BLaER1 treated with 17β-estradiol and CSF1 and Interleukin-3, amounts not matched to agents 10 nM and 100 nM (cell line): ENCODE measurements at regions not wholly inside any gene's neighbourhood (a gene's known extent, or its start where the extent isn't known, plus 50 kb on each side); places are given as distances from the start of the nearest gene placed in this dataset.
"Not testable (repeated sequence)": the region's sequence is repeated elsewhere in the genome, so short reads cannot be mapped to it uniquely, and the experiment has no call there.

Experiments used
- H3K27ac ChIP-seq, 11 experiments: shearing (Covaris generic); formaldehyde crosslinking; 2 replicates each; pipeline ENCODE4 v1.8.1; 2022
- H3K27me3 ChIP-seq, 11 experiments: shearing (Covaris generic); formaldehyde crosslinking; 2 replicates each; pipeline ENCODE4 v1.8.1; 2022
- H3K36me3 ChIP-seq, 11 experiments: shearing (Covaris generic); formaldehyde crosslinking; 2 replicates each; pipeline ENCODE4 v1.8.1; 2022
- H3K4me1 ChIP-seq, 10 experiments: shearing (Covaris generic); formaldehyde crosslinking; 2 replicates each; pipeline ENCODE4 v1.8.1; 2022
- H3K4me2 ChIP-seq, 11 experiments: shearing (Covaris generic); formaldehyde crosslinking; 2 replicates each; pipeline ENCODE4 v1.8.1; 2022
- H3K4me3 ChIP-seq, 10 experiments: shearing (Covaris generic); formaldehyde crosslinking; 2 replicates each; pipeline ENCODE4 v1.8.1; 2022
- H3K9ac ChIP-seq, 11 experiments: shearing (Covaris generic); formaldehyde crosslinking; 2 replicates each; pipeline ENCODE4 v1.8.1; 2022
- H3K9me3 ChIP-seq, 11 experiments: shearing (Covaris generic); formaldehyde crosslinking; replicated peaks in 1 of 11; 2 replicates each; pipeline ENCODE4 v1.8.1; 2022
- H4K20me1 ChIP-seq, 11 experiments: shearing (Covaris generic); formaldehyde crosslinking; 2 replicates each; pipeline ENCODE4 v1.8.1; 2022
- Cebpa-rat ChIP-seq, 11 experiments: shearing (Covaris generic); IDR thresholded peaks; 2 replicates each; pipeline ENCODE4 v1.8.1; 2022

DNA sequence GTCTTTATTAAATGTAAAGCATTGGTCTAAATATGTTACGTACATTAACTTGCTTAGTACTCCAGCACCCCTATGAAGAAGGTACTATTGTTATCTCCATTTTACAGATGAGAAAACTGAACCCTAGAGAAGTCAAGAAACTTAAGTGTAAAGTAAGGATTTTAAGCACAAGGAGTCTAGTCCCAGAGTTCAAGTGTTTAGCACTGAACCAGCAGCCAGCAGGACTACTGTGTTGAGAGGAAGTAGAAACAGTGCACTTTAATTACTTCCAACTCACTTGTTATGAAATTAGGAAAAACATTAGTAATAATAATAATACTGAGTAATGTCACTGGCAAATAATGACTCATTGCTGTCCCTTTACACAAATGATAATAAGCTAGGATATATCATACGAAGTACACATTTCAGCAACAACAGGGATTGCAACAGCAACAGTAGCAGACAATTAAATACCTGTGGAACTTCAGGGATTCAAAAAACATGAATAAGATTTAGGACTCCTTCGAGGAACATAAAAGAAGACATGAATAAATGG lies 548.1 kb upstream of the HS3ST1 start:
- Histone ChIP-seq H3K27ac (no peak overlapping the region), H3K4me1 (no peaks in the 10 kb centered on the region), H3K9me3 (no peaks in the 10 kb centered on the region), H3K36me3 (no peaks in the 10 kb centered on the region), H3K9ac (no peak overlapping the region), H3K4me3 (no peak overlapping the region), H3K27me3 (no peaks in the 10 kb centered on the region), H3K4me2 (no peak overlapping the region), H4K20me1 (no peaks in the 10 kb centered on the region)
- no peak for TF ChIP-seq Cebpa-rat (IDR thresholded peaks at IDR 0.05)

DNA sequence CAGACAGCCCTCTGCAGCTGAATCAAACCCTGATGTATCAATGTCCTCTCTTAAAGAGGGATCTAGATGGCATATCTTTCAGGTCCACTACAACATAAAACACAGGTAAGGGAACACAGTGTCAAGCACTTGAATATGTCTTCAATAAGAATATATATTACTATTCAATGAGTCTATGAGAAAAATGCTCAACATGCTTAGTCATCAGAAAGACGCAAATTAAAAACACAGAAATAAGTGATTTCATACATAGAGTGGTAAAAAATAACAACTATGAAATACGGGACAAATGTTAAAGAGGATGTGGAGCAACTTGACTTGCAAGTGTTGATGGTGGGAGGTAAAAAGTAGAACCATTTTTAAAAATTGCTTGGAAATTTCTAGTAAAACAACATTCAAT lies 544.6 kb upstream of the HS3ST1 start:
- H4K20me1 ChIP-seq, result no peaks in the 10 kb centered on the region
- no peak overlapping the region for H3K4me3 ChIP-seq
- H3K27ac ChIP-seq, result no peak overlapping the region
- H3K27me3 ChIP-seq, result no peaks in the 10 kb centered on the region
- TF ChIP-seq Cebpa-rat (IDR thresholded peaks at IDR 0.05), result no peak
- no peaks in the 10 kb centered on the region for H3K36me3 ChIP-seq
- H3K9ac ChIP-seq, result no peak overlapping the region
- no peak overlapping the region for H3K4me2 ChIP-seq
- H3K4me1 ChIP-seq, result no peaks in the 10 kb centered on the region
- H3K9me3 ChIP-seq, result no peaks in the 10 kb centered on the region

DNA sequence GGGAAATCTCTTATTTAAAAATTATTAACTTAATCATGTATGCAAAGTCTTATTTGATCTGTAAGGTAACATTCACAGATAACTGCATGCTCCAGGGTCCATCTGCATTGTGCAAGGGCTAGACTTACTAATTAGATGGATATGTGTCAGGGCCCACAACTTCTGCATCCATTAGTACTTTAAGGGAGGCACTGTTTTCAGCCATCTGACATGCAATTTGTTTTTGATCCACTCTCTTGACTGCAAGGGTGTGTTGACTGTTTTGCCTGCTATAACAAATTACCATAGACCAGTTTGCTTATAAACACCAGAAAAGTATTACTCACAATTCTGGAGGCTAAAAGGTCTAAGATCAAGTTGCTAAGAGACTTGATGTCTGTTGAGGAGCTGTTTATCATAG lies 542.1 kb upstream of the HS3ST1 start:
- Histone ChIP-seq H4K20me1 (no peaks in the 10 kb centered on the region), H3K9me3 (no peaks in the 10 kb centered on the region), H3K4me1 (no peaks in the 10 kb centered on the region), H3K27ac (no peak overlapping the region), H3K9ac (no peak overlapping the region), H3K27me3 (no peaks in the 10 kb centered on the region), H3K4me3 (no peak overlapping the region), H3K4me2 (no peak overlapping the region), H3K36me3 (no peaks in the 10 kb centered on the region)
- TF ChIP-seq Cebpa-rat (IDR thresholded peaks at IDR 0.05), result no peak

DNA sequence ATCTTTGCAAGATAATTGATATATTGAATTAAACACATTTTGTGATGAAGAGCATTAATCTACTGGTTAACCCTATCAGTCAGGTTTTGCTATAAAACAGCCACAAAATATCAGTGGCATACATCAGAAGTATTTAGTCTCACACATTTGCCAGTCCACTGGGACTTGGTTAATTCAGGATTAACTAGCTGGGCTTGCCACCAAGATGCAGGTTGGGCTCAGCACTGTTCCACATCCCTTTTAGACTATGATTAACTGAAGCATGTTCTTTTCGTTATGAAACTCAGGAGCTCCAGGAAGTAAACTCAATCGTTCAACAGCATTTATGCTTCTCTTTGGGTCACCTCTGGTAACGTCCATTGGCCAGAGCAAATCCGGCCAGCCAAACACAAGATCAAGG lies 538.1 kb upstream of the HS3ST1 start:
- Histone ChIP-seq H3K9ac (no peak overlapping the region), H3K27ac (no peak overlapping the region), H3K4me1 (no peaks in the 10 kb centered on the region), H3K9me3 (no peaks in the 10 kb centered on the region), H3K4me2 (no peak overlapping the region), H3K36me3 (no peaks in the 10 kb centered on the region), H3K27me3 (no peaks in the 10 kb centered on the region), H3K4me3 (no peak overlapping the region), H4K20me1 (no peaks in the 10 kb centered on the region)
- no peak for TF ChIP-seq Cebpa-rat (IDR thresholded peaks at IDR 0.05)

DNA sequence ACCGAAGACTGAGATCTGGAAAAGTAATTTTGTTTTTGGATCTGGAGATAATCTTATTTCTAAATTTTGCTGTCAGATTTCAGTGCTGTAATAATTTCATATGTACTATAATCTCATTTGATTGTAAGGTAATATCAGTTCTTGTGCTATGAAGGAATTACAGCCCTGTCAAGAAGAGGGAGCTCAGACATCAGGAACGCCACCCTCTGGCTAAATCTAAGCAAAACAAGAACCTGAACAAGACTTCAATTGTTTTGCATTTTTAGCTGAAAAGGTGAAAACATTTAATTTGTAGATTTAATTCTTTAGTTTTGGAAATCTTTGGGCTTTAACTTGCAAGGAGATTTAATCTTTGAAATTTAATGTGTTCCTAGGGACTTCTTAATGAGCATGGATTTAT lies 525.4 kb upstream of the HS3ST1 start:
- H3K4me2 ChIP-seq, result no peak overlapping the region
- H4K20me1 ChIP-seq, result no peaks in the 10 kb centered on the region
- H3K9me3 ChIP-seq, result no peaks in the 10 kb centered on the region
- H3K27ac ChIP-seq, result no peak overlapping the region
- no peaks in the 10 kb centered on the region for H3K4me1 ChIP-seq
- no peaks in the 10 kb centered on the region for H3K36me3 ChIP-seq
- H3K9ac ChIP-seq, result no peak overlapping the region
- no peaks in the 10 kb centered on the region for H3K27me3 ChIP-seq
- no peak overlapping the region for H3K4me3 ChIP-seq
- TF ChIP-seq Cebpa-rat (IDR thresholded peaks at IDR 0.05), result no peak

DNA sequence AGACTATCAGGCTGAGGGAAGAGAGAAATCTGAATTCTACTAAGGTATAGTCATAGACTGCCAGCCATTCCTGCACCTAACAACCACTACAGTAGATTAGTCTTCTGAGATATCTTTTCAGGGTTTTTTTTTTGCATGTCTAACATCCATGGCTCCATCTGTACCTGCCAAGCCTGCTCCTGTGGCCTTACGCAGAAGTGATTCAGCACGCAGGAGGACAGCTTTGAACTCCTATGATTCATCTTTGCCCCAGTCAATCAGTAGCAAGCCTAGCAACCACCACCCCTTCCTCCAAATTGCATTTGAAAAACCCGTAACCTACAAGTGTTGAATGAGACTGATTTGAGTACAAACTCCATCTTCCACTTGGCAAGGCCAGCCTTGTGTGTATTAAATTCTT lies 520.7 kb upstream of the HS3ST1 start:
- no peak for TF ChIP-seq Cebpa-rat (IDR thresholded peaks at IDR 0.05)
- Histone ChIP-seq H4K20me1 (no peaks in the 10 kb centered on the region), H3K9ac (no peak overlapping the region), H3K9me3 (no peaks in the 10 kb centered on the region), H3K36me3 (no peaks in the 10 kb centered on the region), H3K27ac (no peak overlapping the region), H3K27me3 (no peaks in the 10 kb centered on the region), H3K4me2 (no peak overlapping the region), H3K4me1 (no peaks in the 10 kb centered on the region), H3K4me3 (no peak overlapping the region)

DNA sequence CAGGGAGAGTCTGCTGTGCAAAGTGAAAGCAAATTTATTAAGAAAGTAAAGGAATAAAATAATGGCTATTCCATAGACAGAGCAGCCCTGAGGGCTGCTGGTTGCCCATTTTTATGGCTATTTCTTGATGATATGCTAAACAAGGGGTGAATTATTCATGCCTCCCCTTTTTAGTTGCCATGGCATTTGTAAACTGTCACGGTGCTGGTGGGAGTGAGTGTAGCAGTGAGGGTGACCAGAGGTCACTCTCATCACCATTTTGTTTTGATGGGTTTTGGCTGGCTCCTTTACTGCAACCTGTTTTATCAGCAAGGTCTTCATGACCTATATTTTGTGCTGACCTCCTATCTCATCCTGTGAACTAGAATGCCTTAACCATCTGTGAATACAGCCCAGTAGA lies 518.9 kb upstream of the HS3ST1 start:
- not testable (repeated sequence) for H3K27me3 ChIP-seq, H3K27ac ChIP-seq, H3K36me3 ChIP-seq, H3K4me1 ChIP-seq, H3K9me3 ChIP-seq, H3K9ac ChIP-seq, H4K20me1 ChIP-seq, H3K4me3 ChIP-seq, H3K4me2 ChIP-seq

DNA sequence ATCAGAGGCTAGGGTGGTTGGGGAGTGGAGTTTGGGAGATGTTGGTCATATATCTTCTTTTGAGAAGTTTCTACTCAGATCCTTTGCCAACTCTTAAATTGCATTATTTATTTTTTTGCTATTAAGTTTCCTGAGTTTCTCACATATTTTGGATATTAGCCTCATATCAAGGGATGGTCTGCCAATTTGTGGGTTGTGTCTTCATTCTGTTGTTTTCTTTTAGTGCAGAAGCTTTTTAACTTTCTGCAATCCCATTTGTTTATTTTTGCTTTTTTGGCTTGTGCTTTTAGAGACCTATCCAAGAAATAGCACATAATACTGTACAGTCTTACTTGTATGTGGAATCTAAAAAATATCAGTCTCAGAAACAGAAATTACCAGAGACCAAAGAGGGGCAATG lies 509.2 kb upstream of the HS3ST1 start:
- H3K36me3 ChIP-seq, result no peaks in the 10 kb centered on the region
- H3K4me1 ChIP-seq, result no peaks in the 10 kb centered on the region
- no peak overlapping the region for H3K9ac ChIP-seq
- H3K27me3 ChIP-seq, result no peaks in the 10 kb centered on the region
- TF ChIP-seq Cebpa-rat (IDR thresholded peaks at IDR 0.05), result no peak
- H4K20me1 ChIP-seq, result no peaks in the 10 kb centered on the region
- H3K9me3 ChIP-seq, result no peaks in the 10 kb centered on the region
- H3K27ac ChIP-seq, result no peak overlapping the region
- no peak overlapping the region for H3K4me2 ChIP-seq
- H3K4me3 ChIP-seq, result no peak overlapping the region

DNA sequence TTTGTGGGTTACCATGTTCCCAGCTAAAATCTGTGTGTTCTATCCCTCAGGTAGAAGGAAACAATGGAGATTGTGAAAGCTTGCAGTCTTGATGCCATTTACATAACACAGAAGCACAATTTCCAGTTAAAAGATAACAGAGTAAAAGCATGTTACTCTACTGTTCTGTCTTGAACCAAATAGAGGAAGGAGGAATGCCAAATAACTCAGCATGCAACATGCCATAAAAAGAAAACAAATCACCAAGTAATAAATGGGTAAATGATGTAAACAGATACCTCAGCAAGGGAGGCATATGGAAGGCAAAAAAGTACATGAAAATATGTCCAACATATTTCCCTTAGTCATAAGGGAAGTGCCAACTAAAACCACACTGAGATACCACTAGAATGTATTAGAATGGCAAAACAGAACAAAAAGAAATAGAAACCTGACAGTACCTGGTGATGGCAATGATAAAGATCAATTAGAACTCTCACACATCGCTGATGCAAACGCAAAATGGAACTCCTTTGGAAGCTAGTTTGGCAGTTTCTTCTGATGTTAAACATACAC lies 502.6 kb upstream of the HS3ST1 start:
- H4K20me1 ChIP-seq, result no peaks in the 10 kb centered on the region
- no peaks in the 10 kb centered on the region for H3K9me3 ChIP-seq
- TF ChIP-seq Cebpa-rat (IDR thresholded peaks at IDR 0.05), result no peak
- H3K27me3 ChIP-seq, result no peaks in the 10 kb centered on the region
- no peaks in the 10 kb centered on the region for H3K36me3 ChIP-seq
- H3K4me1 ChIP-seq, result no peaks in the 10 kb centered on the region
- no peak overlapping the region for H3K27ac ChIP-seq
- H3K4me2 ChIP-seq, result no peak overlapping the region
- H3K4me3 ChIP-seq, result no peak overlapping the region
- H3K9ac ChIP-seq, result no peak overlapping the region

DNA sequence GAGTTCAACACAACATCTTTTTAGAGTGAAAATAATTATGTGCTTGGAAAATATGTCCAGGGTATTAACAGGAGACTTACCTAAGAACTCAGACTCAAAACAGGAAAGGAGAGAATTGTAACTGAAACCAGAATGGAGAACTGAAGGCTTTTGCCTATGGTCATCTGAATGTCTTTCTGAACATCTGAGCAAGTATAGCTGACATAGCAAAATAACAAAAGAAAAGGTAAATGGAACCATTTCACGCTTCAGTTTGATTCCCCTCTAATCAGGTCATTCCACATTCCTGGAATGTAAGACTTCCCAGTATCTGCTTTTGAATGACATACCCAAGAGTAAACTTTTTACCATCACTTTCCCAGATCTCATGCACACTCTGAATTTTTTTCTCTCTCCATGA lies 500.4 kb upstream of the HS3ST1 start:
- TF ChIP-seq Cebpa-rat (IDR thresholded peaks at IDR 0.05), result no peak
- Histone ChIP-seq H3K9me3 (no peaks in the 10 kb centered on the region), H3K27me3 (no peaks in the 10 kb centered on the region), H4K20me1 (no peaks in the 10 kb centered on the region), H3K9ac (no peak overlapping the region), H3K4me1 (no peaks in the 10 kb centered on the region), H3K27ac (no peak overlapping the region; a peak in 1 of 22 replicates), H3K36me3 (no peaks in the 10 kb centered on the region), H3K4me2 (no peak overlapping the region), H3K4me3 (no peak overlapping the region)
